Left ventricle myocardium inferior (tissue), 1 donor: ENCODE measurements at regions not wholly inside any gene's neighbourhood (a gene's known extent, or its start where the extent isn't known, plus 50 kb on each side); places are given as distances from the start of the nearest gene placed in this dataset.

Experiments
- DNase-seq: peaks from one replicate; pipeline ENCODE4 v3.0.0-alpha.2; 2020
- H3K27ac ChIP-seq: fragments of 200-600 bp; replicated peaks from 2 replicates; pipeline ENCODE4 v1.8.0; 2021
- H3K27me3 ChIP-seq: fragments of 200-600 bp; 2 replicates; pipeline ENCODE4 v1.8.0; 2021; ENCODE audit warnings: low read depth
- H3K36me3 ChIP-seq: fragments of 200-600 bp; 2 replicates; pipeline ENCODE4 v1.8.0; 2021
- H3K4me1 ChIP-seq: fragments of 200-600 bp; 2 replicates; pipeline ENCODE4 v1.8.0; 2021
- H3K4me3 ChIP-seq: fragments of 200-600 bp; 2 replicates; pipeline ENCODE4 v1.8.0; 2021; ENCODE audit warnings: mild to moderate bottlenecking, moderate library complexity
- H3K9me3 ChIP-seq: fragments of 200-600 bp; replicated peaks from 2 replicates; pipeline ENCODE4 v1.8.0; 2021
- intact Hi-C: fragments of 100-400 bp; cut with micrococcal nuclease; formaldehyde crosslinking; loops from one replicate; pipeline ENCODE4 v1.11.0; 2022
- TF ChIP-seq, protein P1 (sequence below): fragments of 200-600 bp; IDR thresholded peaks from 2 replicates; pipeline ENCODE4 v1.8.0; 2021; ENCODE audit warnings: antibody characterized with exemption, mild to moderate bottlenecking, borderline replicate concordance
- donor health status: DM: no; HTN: yes; CAD: no; lungs with severe emphysema.

DNA sequence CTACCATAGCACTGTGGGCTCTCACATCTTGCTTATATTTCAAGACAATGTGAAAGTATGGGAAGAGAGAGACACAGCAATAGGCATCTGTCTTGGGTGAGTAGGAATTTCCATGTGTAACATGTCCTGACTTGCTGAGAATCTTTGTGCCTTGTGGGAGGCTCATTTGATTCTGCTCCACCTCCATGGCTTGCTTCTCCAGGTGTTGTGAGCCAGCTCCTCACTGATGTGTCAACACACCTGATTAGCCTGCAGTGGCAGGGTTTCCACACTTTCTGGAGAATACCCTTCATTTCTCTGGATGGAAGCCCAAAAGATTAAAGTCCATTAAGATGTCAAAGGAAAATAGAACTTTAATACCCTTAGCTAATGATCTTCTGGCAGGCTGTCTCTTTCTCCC lies 613.6 kb downstream of the ZNF608 start:
- Histone ChIP-seq H3K27me3 (no peaks in the 10 kb centered on the region), H3K9me3 (no peaks in the 10 kb centered on the region), H3K4me1 (peaks cover 13% of the 10 kb centered on the region), H3K36me3 (no peaks in the 10 kb centered on the region), H3K27ac (no peak overlapping the region), H3K4me3 (no peak overlapping the region)
- DNase-seq: no peak
- TF ChIP-seq, protein P1, sequence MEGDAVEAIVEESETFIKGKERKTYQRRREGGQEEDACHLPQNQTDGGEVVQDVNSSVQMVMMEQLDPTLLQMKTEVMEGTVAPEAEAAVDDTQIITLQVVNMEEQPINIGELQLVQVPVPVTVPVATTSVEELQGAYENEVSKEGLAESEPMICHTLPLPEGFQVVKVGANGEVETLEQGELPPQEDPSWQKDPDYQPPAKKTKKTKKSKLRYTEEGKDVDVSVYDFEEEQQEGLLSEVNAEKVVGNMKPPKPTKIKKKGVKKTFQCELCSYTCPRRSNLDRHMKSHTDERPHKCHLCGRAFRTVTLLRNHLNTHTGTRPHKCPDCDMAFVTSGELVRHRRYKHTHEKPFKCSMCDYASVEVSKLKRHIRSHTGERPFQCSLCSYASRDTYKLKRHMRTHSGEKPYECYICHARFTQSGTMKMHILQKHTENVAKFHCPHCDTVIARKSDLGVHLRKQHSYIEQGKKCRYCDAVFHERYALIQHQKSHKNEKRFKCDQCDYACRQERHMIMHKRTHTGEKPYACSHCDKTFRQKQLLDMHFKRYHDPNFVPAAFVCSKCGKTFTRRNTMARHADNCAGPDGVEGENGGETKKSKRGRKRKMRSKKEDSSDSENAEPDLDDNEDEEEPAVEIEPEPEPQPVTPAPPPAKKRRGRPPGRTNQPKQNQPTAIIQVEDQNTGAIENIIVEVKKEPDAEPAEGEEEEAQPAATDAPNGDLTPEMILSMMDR: no peak
- intact Hi-C loops: no loop called here

DNA sequence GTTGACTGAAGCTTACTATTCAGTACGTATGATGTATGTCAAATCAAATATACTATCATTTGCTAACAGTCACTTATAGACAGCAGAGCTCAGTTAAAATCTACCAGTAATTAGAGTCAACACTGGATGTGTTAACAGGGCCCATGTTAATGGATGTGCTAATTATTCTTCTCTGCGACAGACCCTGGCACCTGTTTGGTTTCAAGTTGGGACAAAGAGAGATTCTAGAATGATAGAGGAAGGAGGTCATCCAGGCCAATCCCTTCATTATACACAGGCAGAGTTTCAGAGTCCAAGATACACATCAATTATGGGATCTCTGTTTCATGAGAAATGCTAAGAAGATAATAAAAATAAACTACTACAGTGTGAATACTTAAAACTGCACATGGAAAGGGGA lies 615.0 kb downstream of the ZNF608 start:
- Histone ChIP-seq H3K4me3 (no peak overlapping the region), H3K27ac (no peak overlapping the region), H3K36me3 (no peaks in the 10 kb centered on the region), H3K27me3 (no peaks in the 10 kb centered on the region), H3K4me1 (peaks cover 13% of the 10 kb centered on the region), H3K9me3 (no peaks in the 10 kb centered on the region)
- intact Hi-C loops: no loop called here
- TF ChIP-seq, protein P1: no peak
- DNase-seq: no peak

- H3K27ac ChIP-seq: no peak overlapping the region
- no peaks in the 10 kb centered on the region for H3K36me3 ChIP-seq
- DNase-seq: no peak
- H3K4me1 ChIP-seq: peaks cover 13% of the 10 kb centered on the region
- H3K27me3 ChIP-seq: no peaks in the 10 kb centered on the region
- no peaks in the 10 kb centered on the region for H3K9me3 ChIP-seq
- H3K4me3 ChIP-seq: no peak overlapping the region
- intact Hi-C loops: no loop called here
- TF ChIP-seq, protein P1: no peak
Observed at GRCh38 chr5:124130816-124131215, 615.6 kb downstream of the ZNF608 start.

DNA sequence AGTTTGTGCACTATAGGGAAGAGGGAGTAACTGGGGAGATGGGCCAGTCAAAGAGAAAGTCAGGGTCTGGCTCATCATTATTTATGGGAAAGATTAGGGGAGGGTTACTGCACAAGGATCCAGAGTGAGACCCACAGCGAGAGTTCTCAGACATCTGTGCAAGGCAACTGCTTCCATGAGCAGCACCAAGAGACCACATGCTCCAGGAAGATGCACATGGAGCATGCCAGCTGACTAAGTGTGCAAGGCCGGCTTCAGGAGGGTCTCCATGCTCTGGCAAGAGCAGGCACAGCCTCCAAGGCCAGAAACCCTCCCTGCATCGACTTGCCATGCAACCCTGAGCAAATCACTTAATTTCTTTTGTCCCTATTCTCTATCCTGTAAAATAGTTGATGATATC lies 616.9 kb downstream of the CSNK1G3 start:
- TF ChIP-seq, protein P1: no peak

DNA sequence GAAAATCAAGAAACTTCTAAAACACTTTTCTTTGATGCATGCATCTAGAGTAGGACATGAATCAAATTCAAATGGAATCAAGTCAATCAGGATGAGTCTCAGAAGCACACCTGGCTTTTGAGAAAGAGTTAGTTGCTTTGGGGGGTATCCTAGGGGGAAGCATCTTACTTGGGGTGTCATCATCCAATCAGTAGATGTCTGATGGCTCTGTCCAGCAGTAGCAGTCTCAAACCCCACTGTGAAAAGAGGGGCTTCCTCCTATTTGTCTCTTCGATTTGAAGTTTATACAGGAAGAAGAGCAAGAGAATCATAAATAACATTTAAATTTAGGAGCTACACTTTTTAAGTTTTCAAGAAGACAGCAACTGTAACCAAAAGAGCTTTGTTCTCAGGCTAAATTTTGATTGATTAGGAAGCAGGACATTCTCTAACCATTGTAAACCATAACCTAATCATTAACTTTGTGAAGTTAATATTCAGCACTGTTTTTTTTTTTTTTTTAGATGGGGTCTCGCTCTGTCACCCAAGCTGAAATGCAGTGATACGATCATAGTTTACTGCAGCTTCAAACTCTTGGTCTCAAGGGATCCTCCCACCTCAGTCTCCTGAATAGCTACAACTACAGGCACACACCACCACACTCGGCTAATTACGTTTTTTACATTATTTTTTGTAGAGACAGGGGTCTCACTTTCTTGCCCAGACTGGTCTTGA lies 614.7 kb downstream of the CSNK1G3 start:
- Histone ChIP-seq H3K9me3 (no peaks in the 10 kb centered on the region), H3K4me3 (no peak overlapping the region), H3K27ac (no peak overlapping the region), H3K27me3 (no peaks in the 10 kb centered on the region), H3K4me1 (peaks cover 22% of the 10 kb centered on the region), H3K36me3 (no peaks in the 10 kb centered on the region)
- TF ChIP-seq, protein P1: no peak
- intact Hi-C loops: no loop called here
- DNase-seq: no peak

More for the DNA sequence above, 616.9 kb downstream of the CSNK1G3 start:
- no peak overlapping the region for H3K4me3 ChIP-seq
- no peaks in the 10 kb centered on the region for H3K36me3 ChIP-seq
- intact Hi-C loops: no loop called here
- no peaks in the 10 kb centered on the region for H3K9me3 ChIP-seq
- H3K27ac ChIP-seq: no peak overlapping the region
- no peaks in the 10 kb centered on the region for H3K27me3 ChIP-seq
- H3K4me1 ChIP-seq: peaks cover 22% of the 10 kb centered on the region
- no peak for DNase-seq
